NCI-H1694 (cell line): ENCODE measurements at regions not wholly inside any gene's neighbourhood (a gene's known extent, or its start where the extent isn't known, plus 50 kb on each side); places are given as distances from the start of the nearest gene placed in this dataset.

ENCODE experiments used
- DNase-seq: peaks from one replicate; lab custom pipeline; 2025; lab: John Stamatoyannopoulos, UW

DNA sequence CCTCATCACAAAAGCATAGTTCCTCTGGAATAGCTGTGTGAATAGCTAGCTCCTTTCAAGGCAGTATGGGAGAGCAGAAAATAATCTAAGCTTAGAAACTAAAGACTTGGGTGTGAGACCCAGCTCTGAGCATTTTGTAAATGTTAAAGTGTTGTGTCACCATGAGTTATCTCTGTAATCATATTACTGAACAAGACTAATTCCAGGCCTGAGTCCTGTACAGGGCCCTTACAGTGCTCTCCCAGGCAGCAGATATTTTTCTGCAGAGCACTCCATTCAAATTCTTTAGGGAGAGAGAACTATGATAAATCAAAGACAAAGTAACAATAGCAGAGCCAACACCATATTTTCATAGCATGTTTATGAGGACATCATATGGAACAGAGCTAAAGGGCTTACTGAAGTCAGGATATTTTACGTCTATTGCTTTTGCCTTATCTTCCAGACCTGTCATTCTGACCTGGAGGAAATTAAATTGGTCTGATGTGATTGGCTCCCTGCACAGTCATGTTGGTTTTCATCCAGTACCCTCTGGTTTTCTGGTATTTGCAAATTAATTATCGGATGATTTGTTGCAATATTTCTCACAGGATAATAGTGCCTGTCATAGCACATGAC is 172.6 kb upstream of the PPP2R3A start:
- no peak for DNase-seq

DNA sequence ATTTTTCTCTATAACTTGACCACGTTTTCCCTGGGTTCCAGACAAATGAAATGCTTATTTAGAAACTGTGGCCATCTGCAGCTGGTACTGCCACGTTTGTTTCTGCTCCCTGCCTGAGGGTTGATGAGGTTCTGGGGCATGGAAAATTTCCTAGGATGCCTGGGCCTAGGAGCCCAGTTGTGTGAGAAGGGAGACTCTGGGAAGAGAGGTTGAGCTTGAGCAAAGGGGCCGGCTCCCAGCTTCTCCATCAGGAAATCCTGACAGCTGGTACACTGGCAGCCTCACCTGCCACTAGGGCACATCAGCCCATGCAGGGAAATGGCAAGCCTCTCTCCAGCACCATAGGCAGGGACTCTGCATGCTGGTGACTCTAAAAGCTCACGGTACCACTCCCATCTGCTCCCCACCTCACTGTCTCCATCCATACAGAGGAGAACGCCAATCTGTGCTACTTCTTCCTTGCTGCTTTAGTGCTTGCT is 165.4 kb upstream of the PPP2R3A start:
- no peak for DNase-seq

DNA sequence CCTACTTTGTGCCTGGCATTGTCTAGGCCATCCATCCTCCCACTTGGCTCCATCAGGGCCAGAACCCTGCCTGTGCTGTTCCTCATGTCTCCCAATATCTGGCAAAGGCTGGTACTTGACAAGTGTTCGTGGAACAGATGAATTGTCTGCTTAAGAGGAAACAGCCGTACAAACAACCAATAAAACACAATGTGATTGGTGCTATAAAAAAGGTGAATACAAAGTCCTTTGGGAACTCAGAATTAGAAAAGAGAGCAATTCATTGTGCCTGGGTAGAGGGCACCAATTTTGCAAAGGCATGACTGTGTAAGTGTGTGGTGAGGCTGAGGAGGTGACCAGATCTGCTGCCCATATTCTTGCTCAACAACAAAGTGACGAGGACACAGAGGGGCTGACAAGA is 164.5 kb upstream of the PPP2R3A start:
- DNase-seq, result no peak

DNA sequence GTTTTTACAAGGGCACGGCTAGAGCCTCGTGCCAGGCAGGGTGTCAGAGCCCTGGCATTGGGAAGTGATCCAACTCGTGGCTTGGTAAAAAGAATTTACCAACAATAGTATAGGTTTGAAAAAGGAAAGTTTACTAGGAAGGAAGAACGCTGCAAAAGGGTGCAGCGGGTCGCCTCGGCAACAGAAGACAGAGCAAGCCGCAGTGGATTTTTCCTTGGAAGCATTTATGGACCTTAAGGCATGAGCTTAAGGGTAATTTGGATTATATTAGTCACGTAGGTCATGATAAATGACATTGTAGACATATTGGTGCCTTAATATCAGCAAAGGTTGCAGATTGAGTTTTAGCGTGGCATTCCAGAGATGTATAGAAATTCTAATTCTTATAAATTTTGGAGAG is 163.4 kb upstream of the PPP2R3A start:
- DNase-seq, result no peak

DNA sequence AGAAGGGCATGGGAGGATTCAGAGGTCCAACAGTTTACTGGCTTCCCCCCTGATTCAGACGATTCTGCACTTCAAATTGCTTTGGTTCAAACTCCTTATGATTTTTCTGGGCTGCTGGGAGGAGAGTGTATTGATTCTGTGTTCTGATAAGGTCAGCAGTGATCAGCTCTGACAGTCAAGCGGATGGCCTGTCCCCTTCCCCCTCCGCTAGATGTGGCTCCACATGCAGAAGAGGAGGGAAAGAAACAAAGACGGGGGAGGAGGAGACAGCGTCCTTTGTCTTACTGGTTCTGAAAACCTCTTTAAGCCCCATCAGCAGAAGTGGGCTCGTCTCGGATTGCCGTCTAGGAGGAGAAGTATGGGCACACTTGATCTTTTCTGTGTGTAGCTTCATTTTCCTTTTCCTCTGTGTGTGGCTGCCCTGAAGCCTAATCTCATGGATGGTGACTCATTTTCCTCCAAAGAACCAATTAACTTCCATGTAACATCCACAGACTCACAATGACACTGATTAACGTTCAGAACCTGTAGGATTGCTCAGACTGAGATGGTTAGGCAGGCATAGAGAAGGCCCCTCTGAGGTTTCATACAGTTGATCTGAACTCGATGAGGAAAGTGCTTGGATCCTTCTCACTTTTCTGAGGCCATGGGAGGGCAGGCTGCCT is 162.4 kb upstream of the PPP2R3A start:
- no peak for DNase-seq

DNA sequence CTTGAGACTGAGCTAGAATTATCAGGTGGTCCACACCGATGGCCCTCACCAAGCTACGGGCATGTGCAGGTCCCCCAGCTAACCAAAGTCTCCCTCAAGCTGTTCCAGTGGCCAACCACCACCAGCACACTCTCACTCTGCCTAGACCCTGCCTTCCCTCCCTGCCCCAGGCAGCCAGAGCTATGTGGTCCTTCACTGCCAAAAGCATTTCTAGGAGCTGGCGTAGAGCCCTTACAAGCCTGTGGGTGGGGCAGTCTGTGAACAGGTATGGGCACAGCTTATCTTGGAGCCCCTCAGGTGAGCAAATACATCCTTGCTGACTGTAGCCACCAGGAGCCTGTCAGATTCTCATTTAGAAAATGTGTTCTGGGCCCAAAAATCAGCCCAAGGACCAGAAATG is 159.8 kb upstream of the PPP2R3A start:
- DNase-seq, result no peak

DNA sequence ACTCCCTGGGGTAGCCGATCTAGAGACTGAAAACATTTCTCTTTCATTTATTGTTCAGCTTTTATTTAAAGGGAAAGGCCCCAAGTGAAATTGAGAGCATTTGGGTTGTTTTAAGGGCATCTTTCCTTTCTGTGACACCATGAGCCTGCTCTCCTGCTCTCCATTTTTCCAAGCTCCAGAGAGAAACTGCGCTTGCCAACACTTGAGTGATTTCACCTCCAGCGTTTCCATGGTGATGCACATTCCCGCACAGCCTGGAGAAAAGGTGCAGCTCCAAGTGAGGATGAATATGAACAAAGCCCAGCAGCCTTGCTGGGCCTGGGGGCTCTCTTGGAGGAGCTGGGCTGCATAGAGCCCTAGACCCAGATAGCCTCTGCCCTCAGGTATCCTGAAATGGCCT is 159.2 kb upstream of the PPP2R3A start:
- no peak for DNase-seq

DNA sequence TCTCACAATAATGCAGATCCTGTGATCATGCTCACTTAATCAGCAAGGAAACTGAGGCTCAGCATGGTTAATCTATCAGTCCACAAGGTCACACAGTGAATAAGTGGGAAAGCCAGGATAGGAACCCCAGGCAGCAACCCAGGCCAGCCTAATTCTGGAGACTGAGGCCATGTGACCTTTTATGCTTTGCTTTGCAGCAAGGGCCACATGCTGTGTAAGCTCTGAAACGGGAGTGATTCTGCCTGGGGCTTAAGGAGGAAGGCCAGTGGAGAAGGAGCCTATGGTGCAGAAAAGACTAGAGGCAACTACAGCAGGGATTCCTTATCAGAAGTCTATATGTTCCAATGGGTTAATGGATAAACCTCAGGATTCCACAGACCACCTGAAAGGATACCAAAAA is 157.6 kb upstream of the PPP2R3A start:
- DNase-seq, result no peak

DNA sequence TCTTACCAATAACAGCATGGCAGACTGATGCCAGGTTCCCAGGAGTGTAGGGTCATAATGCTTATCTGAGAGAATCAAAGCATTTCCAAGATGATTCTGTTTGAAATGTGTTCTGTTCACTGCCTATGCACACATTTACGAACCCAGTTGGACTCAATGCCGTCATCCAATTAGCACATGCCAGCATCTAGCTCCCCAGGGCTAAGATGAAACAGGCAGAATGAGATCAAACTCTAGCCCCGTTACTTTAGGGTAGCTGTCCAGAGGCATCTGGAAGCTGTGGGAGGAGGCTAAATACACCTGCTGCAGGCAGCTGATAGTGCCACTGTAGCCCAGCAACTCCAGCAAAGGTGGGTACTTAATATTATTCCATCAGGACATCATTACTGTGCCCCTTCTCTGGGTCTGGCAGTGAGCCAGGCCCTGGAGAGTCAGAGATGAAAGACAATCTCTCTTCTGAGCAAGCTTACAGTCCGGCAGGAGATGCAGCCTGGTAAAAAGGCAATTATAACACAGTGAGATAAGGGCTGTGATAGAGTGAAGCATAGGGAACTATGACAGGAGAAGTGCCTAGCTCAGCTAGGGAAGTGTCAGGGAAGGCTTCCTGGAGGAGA is 156.4 kb upstream of the PPP2R3A start:
- no peak for DNase-seq

DNA sequence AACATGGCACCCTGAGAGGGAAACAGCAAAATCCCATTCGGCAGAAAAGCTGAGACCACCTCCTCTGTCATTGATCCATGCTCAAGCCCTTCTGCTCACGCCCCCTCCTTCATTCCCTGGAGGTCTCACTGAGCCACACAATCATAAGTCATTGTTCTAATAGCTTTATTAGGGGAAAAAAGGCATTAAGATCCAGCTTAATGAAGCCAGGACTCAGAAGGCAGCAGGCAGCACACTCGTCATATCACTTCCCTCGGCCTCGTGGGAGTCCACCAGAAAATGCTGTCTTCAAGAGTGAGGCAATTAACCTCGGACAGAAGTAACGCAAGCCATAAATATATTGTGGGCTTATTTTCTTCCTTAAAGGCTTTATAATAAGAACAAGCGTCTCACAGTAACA is 153.9 kb upstream of the PPP2R3A start:
- DNase-seq, result no peak

DNA sequence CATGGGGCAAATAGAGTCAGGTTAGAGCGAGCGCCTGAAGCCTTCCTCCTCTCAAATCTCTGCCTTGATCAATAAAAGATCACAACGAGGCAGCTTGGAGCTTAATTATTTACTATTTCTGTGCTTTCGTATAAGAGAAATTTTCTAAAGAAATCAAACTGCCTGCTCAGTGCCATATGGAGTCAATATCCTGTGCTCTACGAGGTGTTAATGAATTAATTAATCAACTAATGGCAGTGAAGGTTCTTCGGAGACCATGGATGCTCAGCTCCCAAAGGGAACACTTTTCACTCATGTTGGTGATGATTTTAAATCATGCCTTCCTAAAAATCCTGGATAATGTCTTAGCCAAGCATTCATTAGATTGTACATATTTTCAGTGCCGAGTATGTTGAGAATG is 153.5 kb upstream of the PPP2R3A start:
- no peak for DNase-seq

DNA sequence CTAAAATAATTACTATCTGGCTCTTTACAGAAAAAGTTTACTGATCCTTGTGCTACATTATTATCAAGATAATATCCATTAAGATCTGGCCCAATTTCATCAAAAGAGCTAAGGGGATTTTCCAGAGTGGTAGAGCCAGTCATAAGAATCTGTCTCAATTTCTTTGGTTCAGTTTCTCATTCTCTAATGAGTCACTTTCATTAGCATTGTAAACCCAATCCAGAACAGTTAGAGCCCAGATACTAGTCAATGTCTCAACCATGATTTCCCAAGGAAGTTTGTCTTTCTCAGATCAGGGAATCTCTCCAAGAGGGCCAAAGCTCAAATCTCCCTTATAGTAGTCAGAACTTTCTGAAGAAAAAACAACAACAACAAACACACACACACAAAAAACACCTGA is 131.1 kb upstream of the PPP2R3A start:
- DNase-seq, result no peak

DNA sequence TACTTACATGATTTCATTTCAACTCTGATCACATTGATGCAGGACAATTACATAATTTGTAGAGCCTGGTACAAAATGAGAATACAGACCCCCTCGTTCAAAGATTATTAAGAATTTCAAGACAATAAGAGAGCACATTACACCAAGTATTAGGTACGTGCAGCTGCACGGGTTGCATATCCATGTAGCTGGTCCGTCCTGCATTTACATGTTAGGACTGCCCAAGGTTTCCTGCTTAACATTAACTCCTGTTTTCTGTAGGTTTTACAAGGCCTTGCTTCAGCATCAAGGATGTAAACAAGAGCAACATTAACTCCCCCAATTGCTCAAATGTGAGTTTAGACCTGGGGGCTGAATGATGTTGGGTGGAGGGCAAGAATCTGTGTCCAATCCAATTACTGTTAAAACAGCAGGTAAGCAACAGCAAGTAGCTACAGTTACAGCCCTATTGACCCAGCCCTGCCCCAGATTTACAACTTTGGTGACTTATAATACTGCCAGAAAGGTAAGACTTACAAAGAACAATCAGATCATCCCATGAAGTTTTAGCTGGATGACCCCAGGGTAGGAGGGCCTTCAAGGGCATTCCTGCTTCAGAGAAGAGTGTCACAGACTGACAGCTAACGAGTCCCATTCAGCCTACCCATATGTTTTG is 127.4 kb upstream of the PPP2R3A start:
- no peak for DNase-seq

DNA sequence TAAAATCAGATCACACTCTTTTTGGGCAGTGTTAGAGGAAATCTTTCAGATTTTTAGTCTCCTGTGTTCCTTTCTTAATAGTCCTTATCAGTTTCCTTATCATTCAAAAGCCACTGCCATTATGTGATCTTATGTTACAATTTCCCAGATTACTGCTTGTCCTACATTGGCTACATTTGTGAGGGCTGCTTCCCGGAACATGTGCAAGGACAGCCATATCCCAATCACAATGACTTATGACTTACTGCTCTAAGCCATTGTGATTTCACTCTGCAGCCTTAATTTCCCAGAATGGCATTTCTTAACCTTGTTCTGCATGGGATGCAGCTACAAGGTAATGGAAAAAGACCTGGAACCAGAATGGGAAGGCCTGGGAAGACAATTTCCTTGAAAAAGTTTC is 125.1 kb upstream of the PPP2R3A start:
- no peak for DNase-seq

DNA sequence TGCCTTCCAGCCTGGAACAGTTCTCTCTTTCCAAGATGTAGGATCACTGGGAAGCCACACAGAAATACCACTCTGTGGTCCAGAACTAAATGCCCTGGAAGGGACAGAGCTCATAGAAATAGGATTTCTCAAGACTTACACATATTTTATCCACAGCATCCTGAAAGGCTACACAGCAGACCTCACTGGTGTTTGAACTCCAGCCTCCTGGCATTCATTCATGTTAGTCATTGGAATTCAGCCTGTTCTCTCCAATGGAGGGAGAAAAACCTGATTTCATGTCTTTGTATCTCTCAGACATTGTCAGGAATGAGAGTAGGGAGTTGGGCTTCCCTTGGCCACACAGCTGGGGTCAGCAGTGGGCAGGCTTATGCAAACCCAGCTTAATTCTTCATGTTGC is 121.1 kb upstream of the PPP2R3A start:
- DNase-seq, result no peak

DNA sequence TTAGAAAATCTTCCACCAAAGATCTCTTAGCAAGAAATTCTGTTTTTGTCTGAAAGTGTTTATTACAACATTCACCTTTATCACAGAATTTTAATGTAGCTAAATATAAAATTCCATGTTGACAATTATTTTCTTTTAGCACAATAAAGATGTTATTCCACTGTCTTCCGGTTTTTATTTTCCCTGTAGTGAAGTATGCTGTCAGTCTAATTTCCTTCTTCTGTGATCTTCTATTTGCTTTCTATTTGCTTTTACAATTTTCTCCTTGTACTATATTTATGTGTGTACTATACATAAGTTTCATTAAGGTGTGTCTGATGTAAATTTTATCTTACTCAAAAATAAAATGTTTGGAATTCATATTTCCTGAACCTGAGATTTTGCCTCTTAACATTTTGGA is 117.5 kb upstream of the PPP2R3A start:
- no peak for DNase-seq

DNA sequence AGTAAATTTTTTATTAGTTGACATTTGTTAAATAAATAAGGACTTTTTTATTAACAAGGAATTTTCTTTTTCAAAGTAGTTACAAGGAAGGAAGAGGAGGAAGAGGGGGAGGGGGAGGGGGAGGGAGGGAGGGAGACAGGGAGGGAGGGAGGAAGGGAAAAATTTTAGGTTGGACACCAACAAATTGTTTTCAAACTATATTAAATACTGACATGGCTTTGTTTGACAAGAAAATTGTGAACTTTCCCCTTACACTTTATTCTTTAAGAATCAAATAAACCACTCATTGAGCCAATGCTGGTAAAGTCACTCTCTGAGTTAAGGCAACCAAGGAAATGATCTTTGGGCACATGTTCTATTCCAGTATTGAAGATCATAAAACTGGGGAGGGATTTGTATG is 115.7 kb upstream of the PPP2R3A start:
- no peak for DNase-seq

DNA sequence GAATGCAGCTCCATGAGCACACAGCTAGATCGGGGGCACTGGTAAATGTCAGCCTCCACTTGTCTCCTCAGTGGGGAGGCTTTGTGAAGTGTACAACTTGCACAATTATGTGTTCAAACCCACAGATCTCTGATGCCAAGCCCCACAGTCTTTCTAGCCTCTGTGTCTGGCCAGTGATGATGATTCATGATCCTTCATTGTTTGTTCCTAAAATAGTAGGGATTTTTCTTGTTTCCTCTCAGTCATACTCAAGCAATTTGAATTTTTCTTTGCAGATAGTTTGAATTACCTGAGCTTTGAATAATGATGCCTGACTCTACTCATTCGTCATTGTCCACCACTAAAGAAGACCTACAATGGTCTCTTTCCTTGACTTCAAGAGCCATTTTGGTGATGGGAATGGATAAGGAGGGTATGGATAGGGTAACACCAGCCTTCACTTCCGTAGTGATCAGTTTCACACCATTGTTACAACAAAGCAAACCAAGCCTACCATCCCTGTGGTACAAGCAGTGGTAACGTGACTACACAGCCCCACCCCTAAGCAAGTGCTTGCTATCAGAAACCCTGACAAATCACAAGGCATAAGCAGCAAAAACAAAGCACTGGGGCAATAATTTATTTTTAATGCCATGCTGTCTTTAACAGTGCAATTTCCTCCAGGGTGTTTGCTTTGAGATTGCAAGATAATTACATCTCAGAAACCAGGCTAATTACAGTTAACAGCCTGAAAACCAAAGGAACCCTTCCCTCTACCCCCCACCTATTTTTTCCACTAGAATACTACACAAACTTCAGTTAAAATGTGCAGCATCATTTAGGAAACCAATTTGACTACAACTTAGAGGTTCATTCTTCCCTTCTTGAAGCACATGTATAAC is 114.1 kb upstream of the PPP2R3A start:
- DNase-seq, result no peak

DNA sequence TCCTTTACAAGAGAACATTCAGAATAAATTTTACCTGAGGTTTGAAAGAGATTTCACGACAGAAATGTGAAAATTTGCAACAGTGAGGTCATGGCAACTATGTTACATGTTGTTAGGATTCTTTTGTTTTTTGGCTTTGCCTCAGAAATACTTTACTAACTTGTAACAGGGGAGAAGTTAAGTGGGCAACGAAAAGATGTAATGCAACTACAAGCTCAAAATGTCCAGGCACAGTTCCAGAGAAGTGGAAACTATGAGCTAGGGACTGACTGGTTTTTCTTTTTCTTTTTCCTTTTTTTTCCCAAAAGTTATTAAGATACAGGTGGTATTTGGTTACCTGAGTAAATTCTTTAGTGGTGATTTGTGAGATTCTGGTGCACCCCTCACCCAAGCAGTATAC is 111.5 kb upstream of the PPP2R3A start:
- DNase-seq, result no peak

DNA sequence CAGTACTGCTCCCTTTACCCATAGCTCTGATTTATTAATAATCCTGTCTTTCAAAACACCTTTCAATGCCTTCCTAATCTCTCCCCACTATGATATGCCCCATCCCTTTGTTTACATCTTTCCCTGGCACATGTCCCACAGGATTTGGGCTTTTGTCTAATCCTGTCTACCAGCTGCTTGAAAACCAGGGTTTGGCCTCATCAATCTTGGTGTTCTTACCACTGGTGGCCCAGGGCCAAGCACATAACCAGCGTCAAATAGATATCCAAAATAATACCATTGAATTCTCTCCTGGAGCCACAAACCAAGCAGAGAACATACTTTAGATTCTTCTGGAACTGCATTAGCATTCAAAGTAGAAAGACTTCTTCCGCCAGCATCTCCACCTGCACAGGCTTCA is 104.8 kb upstream of the PPP2R3A start:
- no peak for DNase-seq

DNA sequence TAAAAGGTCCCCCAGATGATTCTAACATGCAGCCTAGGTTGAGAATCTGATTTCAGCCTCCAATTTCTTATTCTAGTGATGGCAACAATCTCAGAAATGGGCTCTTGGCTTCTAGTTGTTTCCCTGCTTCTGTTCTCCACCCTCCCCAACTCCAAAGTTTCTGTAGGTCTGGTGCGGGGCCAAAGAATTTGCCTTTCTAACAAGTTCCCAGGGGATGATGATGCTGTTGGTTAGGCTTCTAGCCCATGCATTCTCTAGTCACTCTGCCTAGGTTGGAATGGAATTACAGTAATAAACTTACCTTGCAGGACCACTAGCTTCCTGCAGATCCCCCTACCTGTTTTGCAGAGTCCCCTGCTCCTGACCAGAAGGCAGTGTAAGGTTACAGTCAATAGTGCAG is 103.2 kb upstream of the PPP2R3A start:
- no peak for DNase-seq

DNA sequence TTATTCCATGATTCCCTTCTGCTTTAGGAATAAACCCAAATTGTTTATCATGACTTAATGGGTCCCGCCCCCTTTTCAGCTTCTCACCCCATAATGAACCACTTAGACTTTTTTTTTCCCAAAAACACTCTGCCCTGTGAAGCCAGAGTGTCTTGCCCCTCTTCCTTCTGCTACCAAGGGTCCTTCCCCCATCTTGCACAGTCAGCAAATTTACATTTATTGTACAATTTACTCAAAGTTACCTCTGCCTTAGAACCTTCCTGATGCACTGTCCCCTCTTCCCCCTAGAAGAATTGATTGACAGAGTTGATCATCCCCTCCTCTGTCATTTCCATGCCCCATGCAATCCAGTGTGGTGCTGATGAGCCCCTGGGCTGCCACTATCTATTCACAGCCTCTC is 101.5 kb upstream of the PPP2R3A start:
- no peak for DNase-seq
